GM12874 (cell line): ENCODE measurements at regions not wholly inside any gene's neighbourhood (a gene's known extent, or its start where the extent isn't known, plus 50 kb on each side); places are given as distances from the start of the nearest gene placed in this dataset.

ENCODE experiments used
- TF ChIP-seq, protein P1 (sequence below): IDR thresholded peaks from 2 replicates; pipeline ENCODE4 v1.5.1; 2011; ENCODE audit warnings: low read depth, mild to moderate bottlenecking, control low read depth, low read length, moderate library complexity; ENCODE audit not compliant: insufficient read depth

GRCh38 chr13:105936816-105937215 lies 598.6 kb downstream of the EFNB2 start:
- TF ChIP-seq, protein P1, sequence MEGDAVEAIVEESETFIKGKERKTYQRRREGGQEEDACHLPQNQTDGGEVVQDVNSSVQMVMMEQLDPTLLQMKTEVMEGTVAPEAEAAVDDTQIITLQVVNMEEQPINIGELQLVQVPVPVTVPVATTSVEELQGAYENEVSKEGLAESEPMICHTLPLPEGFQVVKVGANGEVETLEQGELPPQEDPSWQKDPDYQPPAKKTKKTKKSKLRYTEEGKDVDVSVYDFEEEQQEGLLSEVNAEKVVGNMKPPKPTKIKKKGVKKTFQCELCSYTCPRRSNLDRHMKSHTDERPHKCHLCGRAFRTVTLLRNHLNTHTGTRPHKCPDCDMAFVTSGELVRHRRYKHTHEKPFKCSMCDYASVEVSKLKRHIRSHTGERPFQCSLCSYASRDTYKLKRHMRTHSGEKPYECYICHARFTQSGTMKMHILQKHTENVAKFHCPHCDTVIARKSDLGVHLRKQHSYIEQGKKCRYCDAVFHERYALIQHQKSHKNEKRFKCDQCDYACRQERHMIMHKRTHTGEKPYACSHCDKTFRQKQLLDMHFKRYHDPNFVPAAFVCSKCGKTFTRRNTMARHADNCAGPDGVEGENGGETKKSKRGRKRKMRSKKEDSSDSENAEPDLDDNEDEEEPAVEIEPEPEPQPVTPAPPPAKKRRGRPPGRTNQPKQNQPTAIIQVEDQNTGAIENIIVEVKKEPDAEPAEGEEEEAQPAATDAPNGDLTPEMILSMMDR: no peak

GRCh38 chr13:105929505-105929904 lies 606.0 kb downstream of the EFNB2 start:
- TF ChIP-seq, protein P1: no peak

GRCh38 chr13:105928901-105929300 lies 606.6 kb downstream of the EFNB2 start:
- TF ChIP-seq, protein P1: no peak

DNA sequence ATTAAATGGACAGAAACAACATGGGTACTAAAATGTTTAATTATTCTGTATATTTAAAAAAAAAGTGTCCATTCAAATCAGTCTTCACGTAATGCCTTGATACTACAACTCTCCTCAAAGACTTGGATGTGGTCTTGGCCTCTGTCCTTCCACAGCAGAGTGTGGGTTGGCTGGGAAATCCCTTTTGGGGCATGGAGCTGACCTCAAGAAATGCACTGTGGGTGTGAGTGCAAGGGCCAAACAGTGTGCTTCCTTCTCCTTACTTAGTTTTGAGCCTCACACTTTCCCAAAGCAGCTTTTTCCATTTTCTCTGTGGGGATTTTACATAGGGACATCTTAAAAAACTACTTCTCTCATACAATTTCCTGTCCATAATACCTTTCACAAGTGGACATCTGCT lies 607.4 kb downstream of the EFNB2 start:
- TF ChIP-seq, protein P1: no peak

GRCh38 chr13:105925496-105925895 lies 610.0 kb downstream of the EFNB2 start:
- TF ChIP-seq, protein P1: no peak

GRCh38 chr13:105921711-105922110 lies 613.8 kb downstream of the EFNB2 start:
- TF ChIP-seq, protein P1: no peak

DNA sequence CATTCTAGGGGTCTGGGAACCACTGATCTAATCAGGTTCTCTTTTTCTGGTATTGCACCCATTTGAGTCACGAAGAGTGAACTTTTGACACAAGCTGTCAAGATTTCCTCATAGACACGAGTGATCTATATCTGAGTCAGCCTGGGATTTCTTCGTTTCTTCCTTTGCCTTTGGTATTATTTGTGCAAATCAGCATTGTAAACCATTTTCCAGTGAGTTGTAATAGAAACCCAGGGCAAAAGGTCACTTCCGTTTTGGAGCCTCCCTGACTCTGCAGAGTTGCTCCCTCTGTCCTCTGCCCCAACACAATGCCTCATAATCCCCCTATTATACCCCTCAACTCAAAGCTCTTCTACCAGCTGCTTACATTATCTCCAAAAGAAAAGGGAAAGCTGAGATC lies 615.1 kb downstream of the EFNB2 start:
- TF ChIP-seq, protein P1: no peak
